ENCODE measurements at regions not wholly inside any gene's neighbourhood (a gene's known extent, or its start where the extent isn't known, plus 50 kb on each side); places are given as distances from the start of the nearest gene placed in this dataset.

DNA sequence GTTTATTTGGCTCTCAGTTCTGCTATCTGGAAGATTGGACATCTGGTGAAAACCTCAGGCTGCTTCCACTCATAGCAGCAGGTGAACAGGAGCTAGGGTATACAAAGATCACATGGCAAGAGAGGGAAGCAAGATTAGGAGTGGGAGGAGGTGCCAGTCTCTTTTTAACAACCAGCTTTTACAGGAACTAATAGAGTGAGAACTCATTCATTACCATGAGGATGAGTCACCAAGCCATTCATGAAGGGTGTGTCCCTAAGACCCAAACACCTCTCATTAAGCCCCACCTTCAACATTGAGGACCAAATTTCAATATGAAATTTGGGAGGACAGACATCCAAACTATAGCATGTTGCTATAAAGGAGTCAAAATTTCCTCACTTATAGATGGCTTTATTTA, 85.4 kb upstream of the HCRTR2 start:
- H3K4me3 ChIP-seq (ENCODE audit: low read depth, low read length): no peak overlapping the region
- ChIA-PET CTCF (no interaction called here), POLR2A (no interaction called here)
- TF ChIP-seq, protein P1, sequence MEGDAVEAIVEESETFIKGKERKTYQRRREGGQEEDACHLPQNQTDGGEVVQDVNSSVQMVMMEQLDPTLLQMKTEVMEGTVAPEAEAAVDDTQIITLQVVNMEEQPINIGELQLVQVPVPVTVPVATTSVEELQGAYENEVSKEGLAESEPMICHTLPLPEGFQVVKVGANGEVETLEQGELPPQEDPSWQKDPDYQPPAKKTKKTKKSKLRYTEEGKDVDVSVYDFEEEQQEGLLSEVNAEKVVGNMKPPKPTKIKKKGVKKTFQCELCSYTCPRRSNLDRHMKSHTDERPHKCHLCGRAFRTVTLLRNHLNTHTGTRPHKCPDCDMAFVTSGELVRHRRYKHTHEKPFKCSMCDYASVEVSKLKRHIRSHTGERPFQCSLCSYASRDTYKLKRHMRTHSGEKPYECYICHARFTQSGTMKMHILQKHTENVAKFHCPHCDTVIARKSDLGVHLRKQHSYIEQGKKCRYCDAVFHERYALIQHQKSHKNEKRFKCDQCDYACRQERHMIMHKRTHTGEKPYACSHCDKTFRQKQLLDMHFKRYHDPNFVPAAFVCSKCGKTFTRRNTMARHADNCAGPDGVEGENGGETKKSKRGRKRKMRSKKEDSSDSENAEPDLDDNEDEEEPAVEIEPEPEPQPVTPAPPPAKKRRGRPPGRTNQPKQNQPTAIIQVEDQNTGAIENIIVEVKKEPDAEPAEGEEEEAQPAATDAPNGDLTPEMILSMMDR (IDR thresholded peaks at IDR 0.05; ENCODE audit: insufficient read depth, low read depth, low read length): no peak
- DNase-seq (ENCODE audit: low read depth): no peak
- no peaks in the 10 kb centered on the region for H3K36me3 ChIP-seq (ENCODE audit: control insufficient read depth, insufficient read depth, low read length)
- no peaks in the 10 kb centered on the region for H3K27me3 ChIP-seq (ENCODE audit: control insufficient read depth, insufficient read depth, low read length)

DNA sequence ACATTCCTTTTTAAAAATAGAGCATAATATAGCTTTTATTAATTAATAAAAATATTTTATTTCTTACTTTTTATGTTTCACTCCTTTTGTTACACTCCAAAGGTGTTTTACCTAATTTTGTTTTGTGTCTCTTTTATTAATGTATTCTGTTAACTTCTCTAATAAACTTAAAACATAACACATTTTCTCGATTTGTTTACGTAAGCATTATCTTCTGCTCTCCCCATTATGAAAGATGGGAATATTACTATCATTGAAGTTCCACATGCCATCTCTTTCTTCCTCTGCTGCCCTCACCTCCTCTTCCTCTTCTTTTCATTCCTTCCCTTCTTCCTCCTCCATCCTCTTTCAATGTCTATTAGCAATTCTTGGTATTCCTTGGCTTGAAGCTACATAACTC, 85.0 kb upstream of the HCRTR2 start:
- DNase-seq (ENCODE audit: low read depth): no peak
- no peak overlapping the region for H3K4me3 ChIP-seq (ENCODE audit: low read depth, low read length)
- TF ChIP-seq, protein P1 (IDR thresholded peaks at IDR 0.05; ENCODE audit: insufficient read depth, low read depth, low read length): no peak
- H3K27me3 ChIP-seq (ENCODE audit: control insufficient read depth, insufficient read depth, low read length): no peaks in the 10 kb centered on the region
- ChIA-PET CTCF (no interaction called here), POLR2A (no interaction called here)
- H3K36me3 ChIP-seq (ENCODE audit: control insufficient read depth, insufficient read depth, low read length): no peaks in the 10 kb centered on the region

DNA sequence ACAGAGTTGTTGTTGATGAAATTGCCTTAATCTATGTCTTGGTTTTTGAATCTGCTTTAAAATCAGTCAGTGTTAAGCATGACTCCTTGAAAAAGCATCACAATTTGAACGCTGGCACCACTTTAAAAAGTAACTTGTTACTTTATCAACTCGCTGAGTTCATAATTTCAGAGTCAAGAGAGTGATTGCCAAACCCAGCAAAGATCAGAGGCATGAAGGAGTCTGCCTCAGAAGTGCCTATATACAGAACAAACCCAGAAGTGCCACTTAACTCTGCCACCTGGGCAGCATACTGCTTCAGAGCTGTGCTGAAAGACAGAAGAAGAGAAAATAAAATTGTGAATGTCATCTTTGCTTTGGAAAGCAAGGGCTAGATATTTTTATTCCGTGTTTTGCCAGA, 73.6 kb upstream of the HCRTR2 start:
- Histone ChIP-seq H3K27me3 (ENCODE audit: control insufficient read depth, insufficient read depth, low read length) (no peaks in the 10 kb centered on the region), H3K36me3 (ENCODE audit: control insufficient read depth, insufficient read depth, low read length) (no peaks in the 10 kb centered on the region), H3K4me3 (ENCODE audit: low read depth, low read length) (no peak overlapping the region)
- TF ChIP-seq, protein P1 (IDR thresholded peaks at IDR 0.05; ENCODE audit: insufficient read depth, low read depth, low read length): no peak
- ChIA-PET POLR2A (no interaction called here), CTCF (no interaction called here)
- DNase-seq (ENCODE audit: low read depth): no peak

DNA sequence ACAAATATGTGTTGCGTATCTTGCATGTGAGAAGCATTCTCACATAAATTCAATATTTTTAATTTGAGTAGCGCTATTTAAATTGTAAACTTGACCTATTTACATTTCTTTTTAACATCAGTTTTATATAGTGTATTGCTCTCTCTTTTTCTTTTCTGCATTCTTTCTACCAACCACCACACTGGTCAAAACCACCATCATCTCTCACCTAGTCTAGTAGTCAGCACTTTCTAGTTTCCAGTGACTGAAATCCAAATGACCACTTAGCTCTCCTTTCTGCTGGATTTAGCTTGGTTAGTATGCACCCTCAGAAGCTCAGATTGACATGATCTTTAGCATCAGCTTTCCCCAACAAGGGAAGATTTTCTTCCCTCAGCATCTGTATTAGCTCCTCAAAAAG, 73.2 kb upstream of the HCRTR2 start:
- no peaks in the 10 kb centered on the region for H3K27me3 ChIP-seq (ENCODE audit: control insufficient read depth, insufficient read depth, low read length)
- H3K4me3 ChIP-seq (ENCODE audit: low read depth, low read length): no peak overlapping the region
- POLR2A ChIA-PET: no interaction called here
- TF ChIP-seq, protein P1 (IDR thresholded peaks at IDR 0.05; ENCODE audit: insufficient read depth, low read depth, low read length): no peak
- CTCF ChIA-PET: no interaction called here
- no peak for DNase-seq (ENCODE audit: low read depth)
- no peaks in the 10 kb centered on the region for H3K36me3 ChIP-seq (ENCODE audit: control insufficient read depth, insufficient read depth, low read length)

DNA sequence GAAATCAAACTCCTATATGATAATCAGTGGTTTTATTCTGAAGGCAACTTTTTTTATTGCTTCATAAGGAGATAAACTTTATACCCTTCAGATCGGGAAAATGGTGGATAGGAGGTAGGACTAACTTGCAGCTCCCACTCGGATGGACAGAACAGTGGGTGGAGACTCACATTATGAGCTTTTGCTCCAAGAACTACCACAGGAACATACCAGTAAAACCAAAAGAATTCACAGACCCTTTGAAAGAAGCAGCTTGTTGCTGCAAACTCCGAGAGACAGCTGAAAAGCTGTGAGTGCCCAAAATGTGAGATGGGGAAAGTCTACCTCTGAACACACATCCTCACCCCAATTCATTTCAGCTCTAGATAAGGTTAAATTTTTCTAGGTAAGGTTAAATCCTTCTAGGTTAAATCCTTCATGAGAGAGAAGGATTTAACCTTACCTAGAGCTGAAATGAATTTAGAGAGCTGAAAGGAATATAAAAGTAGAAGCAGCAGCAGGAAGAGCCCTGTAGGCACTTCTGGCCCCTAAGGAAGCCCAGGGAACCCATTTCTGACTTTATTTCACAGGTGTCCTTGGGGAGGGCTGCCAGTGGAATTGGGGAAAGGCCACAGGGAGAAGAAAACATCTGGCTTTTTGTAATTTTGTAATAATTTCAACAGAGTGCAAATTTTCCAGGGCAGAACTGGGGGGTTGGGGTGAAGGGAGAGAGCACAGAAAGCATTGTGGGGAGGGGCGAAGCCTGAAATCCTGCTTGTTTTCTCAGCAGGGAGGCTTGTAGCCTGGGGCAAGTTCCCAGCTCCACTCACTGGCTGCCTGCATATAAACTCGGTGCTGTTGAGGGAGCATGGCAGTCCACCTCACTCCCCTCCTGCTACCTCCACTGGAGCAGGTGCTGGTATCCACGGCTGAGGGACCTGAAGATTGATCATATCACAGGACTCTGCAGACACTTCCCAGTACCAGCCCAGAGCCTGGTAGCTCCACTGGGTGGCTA, 65.9 kb upstream of the HCRTR2 start:
- ChIA-PET CTCF (no interaction called here), POLR2A (no interaction called here)
- Histone ChIP-seq H3K27me3 (ENCODE audit: control insufficient read depth, insufficient read depth, low read length) (no peaks in the 10 kb centered on the region), H3K4me3 (ENCODE audit: low read depth, low read length) (no peak overlapping the region), H3K36me3 (ENCODE audit: control insufficient read depth, insufficient read depth, low read length) (no peaks in the 10 kb centered on the region)
- TF ChIP-seq, protein P1 (IDR thresholded peaks at IDR 0.05; ENCODE audit: insufficient read depth, low read depth, low read length): no peak
- DNase-seq (ENCODE audit: low read depth): no peak

Measured in BJ (cell line).